GM21576 (cell line): ENCODE measurements at regions not wholly inside any gene's neighbourhood (a gene's known extent, or its start where the extent isn't known, plus 50 kb on each side); places are given as distances from the start of the nearest gene placed in this dataset.
A peak's percentile ranks its signal among the peaks of the same experiment; 100 is the strongest.

Experiments
- ATAC-seq: cut with Tn5 transposase; IDR thresholded peaks from one replicate; pipeline ENCODE4 v1.9.1; 2021; ENCODE audit warnings: mild to moderate bottlenecking, moderate library complexity; ENCODE audit not compliant: unreplicated experiment

- ATAC-seq = no peak
These were observed 503.4 kb upstream of the CBLB start for GRCh38 chr3:106371971-106372805.

DNA sequence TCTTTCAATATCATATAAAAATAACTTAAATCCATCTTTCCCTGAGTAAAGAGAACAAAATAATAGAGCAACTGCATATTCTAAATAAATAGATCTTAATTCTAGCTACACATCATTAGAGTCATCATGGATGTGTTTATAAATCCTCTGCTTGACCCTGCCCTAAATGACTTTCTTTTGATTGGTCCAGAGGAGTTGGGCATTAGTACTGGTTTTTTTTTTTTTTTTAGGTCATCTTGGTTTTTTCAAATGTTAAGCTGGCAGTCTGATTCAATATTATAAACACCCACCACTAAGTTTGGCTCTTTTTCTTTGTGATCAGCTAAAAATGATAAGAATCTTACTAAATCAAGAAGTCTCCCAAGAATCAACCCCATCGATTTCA lies 504.0 kb upstream of the CBLB start:
- no peak for ATAC-seq

GRCh38 chr3:106376016-106376570 lies 507.3 kb upstream of the CBLB start:
- ATAC-seq = no peak

DNA sequence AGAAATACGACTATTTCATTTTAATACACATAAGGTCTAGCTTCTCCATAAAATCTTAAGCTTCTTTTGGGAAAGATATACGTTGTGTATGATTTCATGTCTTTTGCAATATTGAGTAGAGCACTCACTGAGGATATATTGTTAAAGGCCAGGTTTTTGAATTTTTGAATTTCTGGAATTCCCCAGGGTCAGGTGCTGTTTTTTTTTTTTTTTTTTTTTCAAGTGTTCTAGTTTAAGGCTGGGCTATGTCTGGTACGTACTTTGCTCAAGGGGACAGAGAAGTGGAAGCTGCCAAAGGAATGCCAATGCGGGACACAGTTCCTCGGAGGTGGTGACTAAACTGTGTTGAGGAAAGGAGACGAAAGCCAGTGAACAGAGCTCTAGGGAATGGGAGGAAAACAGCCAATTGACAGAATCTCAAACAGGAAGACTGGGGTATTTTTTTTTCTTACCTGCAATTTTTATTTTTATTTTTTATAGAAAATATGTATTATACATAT lies 510.5 kb upstream of the CBLB start:
- ATAC-seq = no peak

- no peak for ATAC-seq
These were observed 511.4 kb upstream of the CBLB start for GRCh38 chr3:106380232-106380631.

GRCh38 chr3:106381286-106381938 lies 512.6 kb upstream of the CBLB start:
- no peak for ATAC-seq

DNA sequence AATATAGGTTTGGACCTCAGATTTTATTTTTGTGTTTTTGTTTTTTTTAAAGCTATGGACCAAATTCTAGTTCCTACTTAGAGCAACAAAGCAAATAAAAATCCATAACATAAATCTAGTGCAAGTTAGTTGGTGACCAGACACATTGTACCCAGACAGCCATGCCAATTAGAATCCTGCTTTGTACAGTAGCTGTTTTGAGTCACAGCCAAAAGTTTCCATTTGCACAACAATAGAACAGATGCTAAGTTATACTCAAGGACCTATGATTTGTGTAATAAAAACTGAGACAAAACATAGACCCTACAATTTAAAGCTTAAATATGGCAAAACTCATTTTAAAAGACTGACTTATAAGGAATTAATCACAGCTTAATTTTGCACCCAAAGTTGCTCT lies 513.1 kb upstream of the CBLB start:
- ATAC-seq = no peak

DNA sequence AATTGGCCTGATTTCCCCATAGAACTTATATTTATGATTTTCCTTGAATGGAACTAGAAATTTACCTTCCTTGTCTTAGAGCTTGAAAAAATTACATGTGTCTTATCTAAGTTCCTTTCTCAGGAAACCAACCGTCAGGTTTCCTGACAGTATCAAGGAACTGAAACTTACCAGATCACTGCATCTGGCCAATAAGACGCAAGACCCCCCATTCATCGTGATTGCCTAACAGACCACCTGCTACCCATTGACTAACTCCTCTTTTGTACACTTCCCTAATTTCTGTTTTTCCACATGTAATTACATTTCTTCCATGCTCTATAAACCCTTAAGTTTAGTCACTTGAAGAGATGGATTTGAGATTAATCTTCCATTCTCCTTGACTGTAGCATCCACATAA lies 517.2 kb upstream of the CBLB start:
- no peak for ATAC-seq

DNA sequence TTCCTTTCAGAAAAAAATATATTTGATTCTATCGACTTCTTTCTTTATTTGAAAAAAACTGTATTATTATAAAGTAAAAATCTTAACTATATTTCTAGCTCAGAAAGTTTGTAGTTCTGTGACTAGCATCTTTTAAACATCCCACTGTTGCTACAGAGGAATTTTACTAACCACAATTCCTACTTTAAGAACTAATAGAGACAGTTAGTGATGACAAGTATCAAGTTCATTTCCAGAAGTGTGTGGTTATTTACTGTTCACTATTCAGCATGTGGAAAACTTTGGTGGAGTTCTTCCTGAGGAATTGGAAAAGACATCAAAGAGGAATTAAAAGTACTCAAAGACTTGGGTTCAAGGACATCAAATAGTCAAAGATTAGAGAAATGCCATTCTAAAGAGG lies 524.1 kb upstream of the CBLB start:
- ATAC-seq = no peak

GRCh38 chr3:106397006-106397405 lies 528.2 kb upstream of the CBLB start:
- ATAC-seq = no peak

GRCh38 chr3:106398891-106399600 lies 530.2 kb upstream of the CBLB start:
- no peak for ATAC-seq

- no peak for ATAC-seq
These were observed 530.9 kb upstream of the CBLB start for GRCh38 chr3:106399761-106400160.

DNA sequence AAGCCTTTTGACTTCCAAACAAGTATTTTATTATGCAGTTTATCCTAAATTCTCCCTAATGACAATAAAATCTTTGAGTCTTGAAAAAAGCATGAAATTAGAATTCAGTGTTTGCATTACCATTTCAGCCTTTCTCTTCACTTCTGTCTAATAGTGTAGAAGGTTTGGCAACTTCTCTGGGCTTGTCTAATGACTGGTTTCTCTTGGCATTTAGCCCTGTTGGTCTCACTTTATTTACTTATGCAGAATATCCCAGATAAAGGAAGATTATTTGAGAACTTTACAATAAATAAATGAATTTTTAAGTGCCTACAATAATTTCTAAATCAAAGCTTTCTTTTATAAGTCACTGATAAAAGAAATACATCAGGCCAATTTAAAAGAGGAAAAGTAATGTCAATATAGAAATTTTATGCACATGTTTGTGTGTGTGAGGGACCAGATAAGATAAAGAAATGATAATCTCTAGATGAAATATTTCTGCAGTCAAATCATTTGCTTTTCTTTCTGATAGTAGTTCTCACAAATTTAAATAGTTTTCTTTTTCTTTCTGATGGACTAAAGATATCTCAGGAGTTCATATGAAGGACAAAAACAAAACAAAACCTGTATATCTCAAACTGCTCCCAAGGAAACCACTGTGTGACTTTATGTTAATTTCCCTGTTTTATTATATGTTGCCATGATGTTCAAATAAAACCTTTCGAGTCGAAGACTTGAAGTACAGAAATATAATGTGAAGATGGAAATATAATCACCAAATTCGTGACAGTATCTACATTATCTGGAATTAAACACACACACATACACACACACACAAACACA lies 533.1 kb upstream of the CBLB start:
- no peak for ATAC-seq

DNA sequence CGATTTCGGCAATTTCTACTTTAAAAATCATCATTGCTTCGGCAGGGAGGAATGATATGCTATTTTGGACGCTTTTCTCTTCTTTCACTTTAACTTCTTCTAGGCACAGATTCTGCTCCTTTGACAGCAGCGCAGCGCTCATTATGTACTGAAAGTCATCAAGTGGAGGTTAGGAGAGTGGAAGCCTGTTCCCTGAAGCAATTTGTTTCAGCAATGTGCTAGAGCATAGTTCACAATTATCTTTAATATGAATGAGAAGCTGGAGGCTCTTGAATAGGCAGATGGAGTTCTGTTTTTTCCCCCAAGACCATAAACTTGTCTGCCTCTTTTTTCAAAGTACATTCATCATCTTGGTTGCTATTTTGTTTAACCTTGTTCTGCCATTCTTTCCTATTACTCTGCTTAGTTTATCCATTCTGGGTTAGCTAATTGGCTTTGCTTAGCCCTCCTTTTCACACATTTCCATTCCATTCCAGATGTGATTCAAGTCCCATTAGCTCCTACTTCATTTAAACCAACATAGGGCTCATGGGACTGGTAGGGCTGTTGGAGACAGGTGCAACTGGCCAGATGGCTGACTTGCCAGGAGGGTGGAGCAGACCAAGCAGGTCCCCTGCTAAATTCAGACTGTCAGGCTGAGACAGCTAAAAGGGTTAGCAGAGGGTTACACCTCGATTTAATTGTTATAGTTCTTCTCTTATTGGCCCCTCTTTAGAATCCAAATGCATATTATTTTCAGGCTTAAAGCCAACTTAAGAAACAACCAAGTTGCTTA lies 534.7 kb upstream of the CBLB start:
- ATAC-seq = no peak

GRCh38 chr3:106413683-106414082 lies 544.9 kb upstream of the CBLB start:
- ATAC-seq = no peak

- peak; percentile 47 for ATAC-seq
These were observed 551.8 kb upstream of the CBLB start for GRCh38 chr3:106420628-106421027.

- no peak for ATAC-seq
These were observed 552.6 kb upstream of the CBLB start for GRCh38 chr3:106421426-106421825.

- no peak for ATAC-seq
These were observed 553.1 kb upstream of the CBLB start for GRCh38 chr3:106421909-106422308.

DNA sequence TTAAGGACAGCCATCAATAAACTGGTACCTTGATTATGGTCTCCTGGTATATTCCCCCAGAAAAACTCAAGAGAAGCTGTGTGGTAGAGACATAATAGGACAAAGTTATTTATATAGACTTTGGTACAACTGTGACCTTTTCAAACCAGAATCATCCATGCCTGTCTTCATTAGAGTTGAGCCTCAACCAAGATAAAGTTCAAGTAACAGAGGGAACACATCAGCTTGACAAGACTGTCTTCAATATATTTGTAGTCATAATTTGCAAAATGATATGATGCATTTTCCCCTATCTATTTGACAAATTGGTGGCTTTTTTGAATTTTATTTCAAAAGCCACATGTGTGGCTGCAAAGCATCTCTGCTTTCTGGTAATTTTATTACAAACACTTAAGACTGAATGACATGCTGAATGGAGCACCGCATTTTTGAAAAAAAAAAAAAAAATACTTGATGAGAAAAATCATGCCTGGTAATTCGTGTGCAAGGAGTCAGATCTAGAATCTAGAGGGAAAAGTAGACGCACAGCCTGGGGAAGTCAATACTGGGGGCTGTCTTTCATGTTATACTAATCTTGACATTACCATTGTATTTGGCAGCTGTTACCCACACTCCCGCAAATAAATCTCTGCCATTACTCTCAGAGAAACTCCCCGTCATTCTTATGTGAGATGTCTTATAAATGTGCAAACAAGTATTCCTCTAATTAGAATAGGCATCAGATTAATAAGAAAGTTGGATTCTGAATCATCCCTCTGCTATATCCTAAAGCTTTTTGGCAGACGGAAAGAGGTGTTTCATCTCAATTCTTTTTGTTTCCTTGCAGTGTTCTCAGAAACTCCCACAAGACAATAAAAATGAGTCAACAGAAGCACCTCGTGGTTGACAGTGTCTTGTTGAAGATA lies 554.8 kb upstream of the CBLB start:
- ATAC-seq = no peak
